Sigmoid colon (tissue), 4 donors: ENCODE measurements at regions not wholly inside any gene's neighbourhood (a gene's known extent, or its start where the extent isn't known, plus 50 kb on each side); places are given as distances from the start of the nearest gene placed in this dataset.

ENCODE experiments used
- EP300 ChIP-seq, 4 donors: sonication (generic); formaldehyde crosslinking; IDR thresholded peaks; one replicate each; pipeline ENCODE4 v1.6.1; 2017; ENCODE audit warnings: antibody characterized with exemption in 4 of 4
- POLR2AphosphoS5 ChIP-seq, 4 donors: sonication (generic); formaldehyde crosslinking; IDR thresholded peaks; one replicate each; pipeline ENCODE4 v1.6.1; 2017; ENCODE audit warnings: antibody characterized with exemption in 4 of 4
- TF ChIP-seq, protein P1 (sequence below), 4 experiments: fragments of 450-650 bp in 3 of 4; fragments of 200-600 bp in 1 of 4; IDR thresholded peaks; one replicate each; pipeline ENCODE4 v1.5.1; 2016 to 2019; ENCODE audit warnings: antibody characterized with exemption in 4 of 4, mild to moderate bottlenecking in 3 of 4, moderate library complexity in 2 of 4

DNA sequence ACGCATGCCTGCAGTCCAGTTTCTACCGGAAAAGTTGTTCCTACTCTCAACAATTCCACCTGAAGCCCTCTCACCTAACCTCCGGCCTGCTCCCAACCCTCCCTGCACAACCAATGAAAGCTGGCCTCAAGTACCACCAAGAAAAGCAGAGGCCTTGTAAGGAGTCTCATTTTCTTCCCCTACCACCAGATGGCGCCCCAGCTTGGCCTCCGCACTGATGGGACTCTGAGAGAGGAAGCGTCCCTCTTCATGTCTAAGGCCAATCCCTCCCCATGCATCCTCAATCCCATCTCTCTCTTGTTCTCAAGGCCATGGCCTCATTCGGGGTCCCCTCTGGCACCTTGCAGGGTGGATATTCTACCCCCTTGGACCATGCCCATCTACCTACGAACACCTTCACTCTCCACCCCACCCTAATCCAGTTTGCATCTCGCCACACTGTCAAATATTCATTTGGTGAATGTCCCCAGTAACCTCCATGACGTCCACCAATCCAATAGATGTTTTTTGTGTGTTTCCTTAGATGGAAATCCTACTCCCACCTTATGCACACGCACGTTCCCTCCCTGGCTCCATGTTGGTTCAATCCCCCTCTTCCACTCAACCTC is 412.8 kb downstream of the ZNF536 start:
- TF ChIP-seq POLR2AphosphoS5 (IDR thresholded peaks at IDR 0.05), result no peak
- TF ChIP-seq, protein P1, sequence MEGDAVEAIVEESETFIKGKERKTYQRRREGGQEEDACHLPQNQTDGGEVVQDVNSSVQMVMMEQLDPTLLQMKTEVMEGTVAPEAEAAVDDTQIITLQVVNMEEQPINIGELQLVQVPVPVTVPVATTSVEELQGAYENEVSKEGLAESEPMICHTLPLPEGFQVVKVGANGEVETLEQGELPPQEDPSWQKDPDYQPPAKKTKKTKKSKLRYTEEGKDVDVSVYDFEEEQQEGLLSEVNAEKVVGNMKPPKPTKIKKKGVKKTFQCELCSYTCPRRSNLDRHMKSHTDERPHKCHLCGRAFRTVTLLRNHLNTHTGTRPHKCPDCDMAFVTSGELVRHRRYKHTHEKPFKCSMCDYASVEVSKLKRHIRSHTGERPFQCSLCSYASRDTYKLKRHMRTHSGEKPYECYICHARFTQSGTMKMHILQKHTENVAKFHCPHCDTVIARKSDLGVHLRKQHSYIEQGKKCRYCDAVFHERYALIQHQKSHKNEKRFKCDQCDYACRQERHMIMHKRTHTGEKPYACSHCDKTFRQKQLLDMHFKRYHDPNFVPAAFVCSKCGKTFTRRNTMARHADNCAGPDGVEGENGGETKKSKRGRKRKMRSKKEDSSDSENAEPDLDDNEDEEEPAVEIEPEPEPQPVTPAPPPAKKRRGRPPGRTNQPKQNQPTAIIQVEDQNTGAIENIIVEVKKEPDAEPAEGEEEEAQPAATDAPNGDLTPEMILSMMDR (IDR thresholded peaks at IDR 0.05), result peak; percentile 37 to 65 (median 58)
- TF ChIP-seq EP300 (IDR thresholded peaks at IDR 0.05), result no peak
